GM13976 (cell line): ENCODE measurements at regions not wholly inside any gene's neighbourhood (a gene's known extent, or its start where the extent isn't known, plus 50 kb on each side); places are given as distances from the start of the nearest gene placed in this dataset.

Experiments
- DNase-seq: peaks from one replicate; pipeline ENCODE4 v3.0.0; 2012; ENCODE audit warnings: low spot score
- in situ Hi-C: fragments of 300-500 bp; cut with MboI; formaldehyde crosslinking; loops from one replicate; pipeline ENCODE4 v1.12.0; 2022; ENCODE audit warnings: low sequenced_read_pairs, mixed read lengths, inconsistent platforms; ENCODE audit not compliant: unreplicated experiment
- TF ChIP-seq, protein P1 (sequence below): IDR thresholded peaks from 2 replicates; pipeline ENCODE4 v1.5.1; 2012; ENCODE audit warnings: borderline replicate concordance, mild to moderate bottlenecking; ENCODE audit not compliant: insufficient read depth; ENCODE audit errors: extremely low read depth, missing control alignments, control extremely low read depth

DNA sequence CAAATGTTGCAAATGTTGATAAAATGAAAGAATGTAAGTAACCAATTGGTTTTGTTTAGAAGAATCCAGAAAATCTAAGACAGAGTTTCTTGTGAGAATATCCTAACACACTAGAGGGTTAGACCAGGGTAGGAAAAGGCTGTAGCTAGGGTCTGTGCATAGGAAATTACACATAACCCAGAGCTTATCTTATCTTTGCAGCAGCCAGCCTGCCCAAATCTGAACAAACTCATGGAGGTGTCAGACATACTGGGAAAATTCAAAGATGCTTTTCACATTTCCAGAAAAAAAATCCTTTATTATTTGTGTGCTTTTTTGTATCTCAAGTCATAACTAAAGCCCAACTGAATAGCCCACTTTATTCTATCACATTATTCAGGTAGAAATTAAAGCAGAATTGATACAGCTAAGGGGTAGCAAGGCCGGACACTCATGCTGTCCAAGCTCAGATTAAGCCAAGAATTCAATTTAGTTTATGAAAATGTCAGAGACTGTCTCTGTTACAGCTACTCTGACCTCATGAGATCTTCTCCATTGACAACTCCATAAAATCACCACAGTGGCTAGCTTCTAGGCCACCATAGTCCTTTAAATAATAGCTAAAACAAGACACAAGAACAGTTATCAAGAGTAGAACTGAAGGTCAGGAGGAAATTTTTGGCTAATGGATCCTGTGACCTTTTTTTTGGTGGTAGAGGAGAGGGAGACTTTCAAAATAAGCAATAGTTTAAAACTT, 169.6 kb upstream of the RASSF8 start:
- DNase-seq = no peak
- in situ Hi-C loops = no loop called here
- TF ChIP-seq, protein P1, sequence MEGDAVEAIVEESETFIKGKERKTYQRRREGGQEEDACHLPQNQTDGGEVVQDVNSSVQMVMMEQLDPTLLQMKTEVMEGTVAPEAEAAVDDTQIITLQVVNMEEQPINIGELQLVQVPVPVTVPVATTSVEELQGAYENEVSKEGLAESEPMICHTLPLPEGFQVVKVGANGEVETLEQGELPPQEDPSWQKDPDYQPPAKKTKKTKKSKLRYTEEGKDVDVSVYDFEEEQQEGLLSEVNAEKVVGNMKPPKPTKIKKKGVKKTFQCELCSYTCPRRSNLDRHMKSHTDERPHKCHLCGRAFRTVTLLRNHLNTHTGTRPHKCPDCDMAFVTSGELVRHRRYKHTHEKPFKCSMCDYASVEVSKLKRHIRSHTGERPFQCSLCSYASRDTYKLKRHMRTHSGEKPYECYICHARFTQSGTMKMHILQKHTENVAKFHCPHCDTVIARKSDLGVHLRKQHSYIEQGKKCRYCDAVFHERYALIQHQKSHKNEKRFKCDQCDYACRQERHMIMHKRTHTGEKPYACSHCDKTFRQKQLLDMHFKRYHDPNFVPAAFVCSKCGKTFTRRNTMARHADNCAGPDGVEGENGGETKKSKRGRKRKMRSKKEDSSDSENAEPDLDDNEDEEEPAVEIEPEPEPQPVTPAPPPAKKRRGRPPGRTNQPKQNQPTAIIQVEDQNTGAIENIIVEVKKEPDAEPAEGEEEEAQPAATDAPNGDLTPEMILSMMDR = no peak

DNA sequence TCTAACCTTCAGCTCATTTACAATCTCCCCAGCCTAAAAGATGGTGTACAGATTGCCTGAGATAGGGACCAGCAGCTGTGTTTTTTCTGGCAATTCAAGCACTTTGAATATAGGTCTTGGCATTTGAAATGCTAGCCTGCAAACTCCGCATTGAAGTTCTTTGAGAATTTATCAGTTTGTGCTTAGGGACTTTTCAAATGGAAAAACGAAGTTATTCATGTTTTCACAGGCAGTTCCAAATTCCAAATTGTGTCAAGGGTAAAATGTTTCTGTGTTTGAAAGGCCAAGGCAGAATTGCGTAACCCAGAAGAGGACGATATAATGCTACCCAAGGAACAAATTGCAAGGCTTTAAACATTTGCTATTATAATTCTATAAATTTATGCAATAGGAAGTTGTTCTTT, 168.9 kb upstream of the RASSF8 start:
- no peak for DNase-seq
- in situ Hi-C loops = no loop called here
- TF ChIP-seq, protein P1 = no peak

DNA sequence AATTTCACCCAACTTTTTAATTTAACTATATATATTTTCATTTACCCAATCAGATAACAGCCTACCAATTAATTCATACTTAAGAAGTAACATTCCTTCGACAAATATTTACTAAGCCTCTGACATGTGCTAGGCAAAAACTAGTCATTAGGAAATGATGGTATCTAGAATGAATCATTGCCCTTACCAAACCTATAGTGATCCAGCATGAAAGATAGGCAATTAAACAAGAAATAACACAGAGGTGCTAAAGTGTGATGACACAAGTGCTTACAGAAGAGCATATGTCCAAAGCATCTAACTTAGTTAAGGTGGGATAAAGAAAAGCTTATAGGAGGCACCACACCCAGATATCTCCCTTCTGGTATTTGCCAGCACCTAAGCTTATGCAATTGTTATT, 166.5 kb upstream of the RASSF8 start:
- no peak for DNase-seq
- in situ Hi-C loops = no loop called here
- TF ChIP-seq, protein P1 = no peak

DNA sequence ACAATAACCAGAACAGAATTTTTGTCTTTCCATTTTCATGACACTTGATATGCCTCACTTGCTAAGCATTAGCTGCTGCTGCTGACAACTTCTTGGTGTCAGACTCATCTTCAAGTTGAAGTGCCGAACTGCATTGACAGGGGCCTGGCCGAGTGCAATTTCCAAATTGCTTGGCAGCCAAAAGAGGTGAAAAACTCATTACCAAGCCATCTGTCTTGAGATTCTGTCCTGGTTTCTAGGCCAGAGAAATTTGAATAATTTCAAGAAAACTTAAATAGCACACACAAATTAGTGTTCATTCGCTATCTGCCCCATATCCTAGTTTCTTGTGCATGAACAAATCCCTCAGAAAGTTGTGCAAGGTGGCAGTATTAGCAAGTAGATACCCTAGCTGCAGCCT, 165.3 kb upstream of the RASSF8 start:
- TF ChIP-seq, protein P1 = no peak
- in situ Hi-C loops = no loop called here
- no peak for DNase-seq

DNA sequence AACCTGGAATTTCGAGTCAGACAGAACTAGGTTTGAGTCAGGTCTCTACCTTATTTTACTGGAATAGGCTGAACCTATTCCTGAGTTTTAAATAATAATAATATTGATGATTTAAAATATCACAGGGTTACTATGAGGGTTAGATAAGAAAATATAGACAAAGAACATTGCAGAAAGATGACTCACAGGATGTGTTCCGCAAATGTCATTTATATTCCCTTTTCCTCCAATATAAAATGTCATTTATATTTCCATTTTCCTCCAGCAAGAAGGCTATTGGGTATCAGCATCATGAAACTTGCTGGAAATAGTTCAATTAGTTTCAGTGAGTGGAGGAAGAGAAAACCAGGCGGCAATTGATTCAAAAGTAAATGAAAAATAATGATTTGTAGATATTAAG, 163.9 kb upstream of the RASSF8 start:
- in situ Hi-C loops = no loop called here
- DNase-seq = no peak
- TF ChIP-seq, protein P1 = no peak

DNA sequence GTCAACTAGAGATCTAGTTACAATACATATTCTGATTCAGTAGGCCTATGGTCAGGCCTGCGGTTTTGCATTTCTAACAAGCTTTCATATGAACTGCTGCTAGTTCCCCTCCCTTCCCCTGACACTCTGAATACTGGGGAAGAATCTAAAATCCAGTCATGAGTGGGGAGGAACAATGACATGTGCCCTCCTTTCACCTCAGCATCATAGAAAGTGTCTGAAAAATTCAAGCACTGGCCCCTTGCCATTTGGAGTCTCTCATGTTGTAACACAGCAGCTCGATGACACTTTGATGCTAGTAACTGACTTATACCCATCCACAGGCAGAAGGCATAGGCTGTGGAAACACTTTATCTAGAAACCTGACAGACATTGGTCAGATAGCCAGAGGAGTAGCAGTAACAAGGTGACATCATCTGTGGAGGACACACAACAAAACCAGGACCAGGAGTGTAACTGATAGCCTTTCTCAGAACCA, 161.9 kb upstream of the RASSF8 start:
- no peak for DNase-seq
- TF ChIP-seq, protein P1 = no peak
- in situ Hi-C loops = no loop called here
